Panc1 (cell line): ENCODE measurements at regions not wholly inside any gene's neighbourhood (a gene's known extent, or its start where the extent isn't known, plus 50 kb on each side); places are given as distances from the start of the nearest gene placed in this dataset.

Experiments used
- CTCF ChIP-seq: fragments of 450-650 bp; IDR thresholded peaks from 2 replicates; pipeline ENCODE4 v1.5.1; 2017; ENCODE audit warnings: mild to moderate bottlenecking
- TCF7L2 ChIP-seq: IDR thresholded peaks from 2 replicates; pipeline ENCODE4 v1.6.1; 2011; ENCODE audit warnings: mild to moderate bottlenecking, low read depth, low read length, inconsistent platforms

GRCh38 chr18:73653251-73653650, 494.4 kb downstream of the FBXO15 start:
- no peak for TF ChIP-seq CTCF
- no peak for TF ChIP-seq TCF7L2
